A549 (cell line): ENCODE measurements at regions not wholly inside any gene's neighbourhood (a gene's known extent, or its start where the extent isn't known, plus 50 kb on each side); places are given as distances from the start of the nearest gene placed in this dataset.

Experiments
- ATAC-seq, 2 experiments: fragments of 200-7000 bp in 1 of 2; fragments of >200 bp in 1 of 2; cut with Nextera tagmentation in 1 of 2; cut with Tn5 transposase in 1 of 2; 3 replicates each; pipeline versions ENCODE4 v1.8.0 to v1.9.1; 2018 to 2020; ENCODE audit warnings: mild to moderate bottlenecking in 1 of 2, moderate library complexity in 1 of 2
- CTCF ChIA-PET: fragments of 300-600 bp; sonication (Branson Sonifier 250); formaldehyde crosslinking; extraction: SDS; loops from one replicate; lab custom pipeline; 2021; ENCODE audit warnings: antibody characterized with exemption, inconsistent platforms; lab: Yijun Ruan, JAX
- POLR2A ChIA-PET: fragments of 350-600 bp; formaldehyde crosslinking; extraction: SDS; loops from one replicate; lab custom pipeline; 2021; ENCODE audit warnings: antibody characterized with exemption, inconsistent platforms; lab: Yijun Ruan, JAX
- DNase-seq, 2 experiments: peaks; one replicate each; pipeline versions ENCODE4 v3.0.0 to v3.0.0-alpha.2; 2011 to 2016; ENCODE audit warnings: low read depth in 1 of 2, low spot score in 1 of 2
- FAIRE-seq: peaks from 2 replicates; lab custom pipeline; 2011; peaks lifted over from hg19 to GRCh38; lab: Jason Lieb, UNC
- H3K27ac ChIP-seq, 2 experiments: fragments of >200 bp; sonication (Bioruptor Twin); formaldehyde crosslinking; 3 replicates each; pipeline ENCODE4 v1.5.1; 2016 to 2017
- H3K4me1 ChIP-seq: fragments of >200 bp; sonication (Bioruptor Twin); formaldehyde crosslinking; 3 replicates; pipeline ENCODE4 v1.6.1; 2016
- H3K4me2 ChIP-seq: fragments of >200 bp; sonication (Bioruptor Twin); formaldehyde crosslinking; 3 replicates; pipeline ENCODE4 v1.6.1; 2016
- H3K4me3 ChIP-seq: fragments of >200 bp; sonication (Bioruptor Twin); formaldehyde crosslinking; 3 replicates; pipeline ENCODE4 v1.5.1; 2016
- H3K9me3 ChIP-seq: fragments of >200 bp; sonication (Bioruptor Twin); formaldehyde crosslinking; 3 replicates; pipeline ENCODE4 v1.6.1; 2016
- ATOH8 ChIP-seq: fragments of 250-450 bp; sonication (Bioruptor Pico); IDR thresholded peaks from 2 replicates; pipeline ENCODE4 v1.5.0; 2020; ENCODE audit warnings: low read depth, mild to moderate bottlenecking, moderate library complexity
- BHLHE40 ChIP-seq: IDR thresholded peaks from 2 replicates; pipeline ENCODE4 v1.6.1; 2012; ENCODE audit warnings: low read depth, low read length, inconsistent platforms
- CBX8 ChIP-seq: fragments of 200-600 bp; sonication (generic); IDR thresholded peaks from 2 replicates; pipeline ENCODE4 v1.6.1; 2016
- CTCF ChIP-seq: fragments of >200 bp; sonication (Bioruptor Twin); formaldehyde crosslinking; IDR thresholded peaks from 3 replicates; pipeline ENCODE4 v1.5.1; 2016
- E2F6 ChIP-seq: IDR thresholded peaks from 2 replicates; pipeline ENCODE4 v1.6.1; 2012; ENCODE audit warnings: low read depth, borderline replicate concordance
- ESRRA ChIP-seq: fragments of 150-350 bp; IDR thresholded peaks from 2 replicates; pipeline ENCODE4 v1.6.1; 2014; ENCODE audit warnings: mild to moderate bottlenecking, low read length, borderline replicate concordance
- FOSB ChIP-seq: fragments of 250-450 bp; sonication (Bioruptor Pico); IDR thresholded peaks from 2 replicates; pipeline ENCODE4 v1.5.0; 2020; ENCODE audit warnings: mild to moderate bottlenecking, moderate library complexity
- FOXS1 ChIP-seq: fragments of 250-450 bp; sonication (Bioruptor Pico); IDR thresholded peaks from 2 replicates; pipeline ENCODE4 v1.5.0; 2020; ENCODE audit warnings: mild to moderate bottlenecking, moderate library complexity
- GATA3 ChIP-seq: IDR thresholded peaks from 2 replicates; pipeline ENCODE4 v1.6.1; 2012; ENCODE audit warnings: borderline replicate concordance
- HEYL ChIP-seq: fragments of 250-450 bp; sonication (Bioruptor Pico); IDR thresholded peaks from 2 replicates; pipeline ENCODE4 v1.8.0; 2021; ENCODE audit warnings: mild to moderate bottlenecking, moderate library complexity
- JUN ChIP-seq, 2 experiments: fragments of >200 bp; sonication (Bioruptor Twin); formaldehyde crosslinking; IDR thresholded peaks; 2 replicates in 1 of 2; 3 replicates in 1 of 2; pipeline ENCODE4 v1.6.1; 2016 to 2017
- KDM1A ChIP-seq: fragments of 200-600 bp; sonication (generic); IDR thresholded peaks from 2 replicates; pipeline ENCODE4 v1.6.1; 2016; ENCODE audit warnings: low read depth, mild to moderate bottlenecking
- KDM5A ChIP-seq: fragments of 200-600 bp; sonication (generic); IDR thresholded peaks from 2 replicates; pipeline ENCODE4 v1.6.1; 2016; ENCODE audit warnings: antibody characterized with exemption, mild to moderate bottlenecking
- NPAS2 ChIP-seq: fragments of 250-450 bp; sonication (Bioruptor Pico); IDR thresholded peaks from 2 replicates; pipeline ENCODE4 v1.8.0; 2022; ENCODE audit warnings: mild to moderate bottlenecking, moderate library complexity, borderline replicate concordance
- RAD21 ChIP-seq, 2 experiments: fragments of >200 bp in 1 of 2; sonication (Bioruptor Twin) in 1 of 2; formaldehyde crosslinking in 1 of 2; IDR thresholded peaks in 1 of 2; conservative IDR thresholded peaks in 1 of 2; 2 replicates in 1 of 2; 3 replicates in 1 of 2; pipeline ENCODE4 v1.6.1; 2012 to 2018; ENCODE audit warnings: inconsistent platforms in 1 of 2
- RCOR1 ChIP-seq: fragments of 150-350 bp; IDR thresholded peaks from 2 replicates; pipeline ENCODE4 v1.6.1; 2014; ENCODE audit warnings: antibody characterized with exemption, low read length, low read depth
- REST ChIP-seq: fragments of 200-600 bp; sonication (generic); IDR thresholded peaks from 2 replicates; pipeline ENCODE4 v1.6.1; 2016; ENCODE audit warnings: antibody characterized with exemption, mild to moderate bottlenecking, moderate library complexity
- RNF2 ChIP-seq: fragments of 200-600 bp; sonication (generic); IDR thresholded peaks from 2 replicates; pipeline ENCODE4 v1.6.1; 2016; ENCODE audit warnings: low read depth, mild to moderate bottlenecking, antibody characterized with exemption, moderate library complexity, borderline replicate concordance
- TFCP2L1 ChIP-seq: fragments of 250-450 bp; sonication (Bioruptor Pico); IDR thresholded peaks from 2 replicates; pipeline ENCODE4 v1.5.0; 2021; ENCODE audit warnings: mild to moderate bottlenecking
- TP53 ChIP-seq: fragments of 250-450 bp; sonication (Bioruptor Pico); IDR thresholded peaks from 2 replicates; pipeline ENCODE4 v1.5.0; 2021; ENCODE audit warnings: mild to moderate bottlenecking, moderate library complexity
- ZC3H11A ChIP-seq: fragments of 450-650 bp; IDR thresholded peaks from 2 replicates; pipeline ENCODE4 v1.6.1; 2014; ENCODE audit warnings: antibody characterized with exemption, mild to moderate bottlenecking
- ZNF302 ChIP-seq: fragments of 250-450 bp; sonication (Bioruptor Pico); IDR thresholded peaks from 2 replicates; pipeline ENCODE4 v1.9.0; 2021; ENCODE audit warnings: inconsistent platforms, mild to moderate bottlenecking, moderate library complexity
- WGBS: methylation state at CpG from one replicate; pipeline ENCODE4 v1.1.6; 2017; ENCODE audit errors: missing lambda C conversion rate; 5-methylcytosine and 5-hydroxymethylcytosine counted together

GRCh38 chr5:107325866-107326265, 344.9 kb downstream of the EFNA5 start:
- H3K9me3 ChIP-seq = no peaks in the 10 kb centered on the region
- no peak overlapping the region for H3K27ac ChIP-seq
- WGBS = 71% methylated on average over 4 of the region's 4 CpGs
- no peak overlapping the region for H3K4me2 ChIP-seq
- TF ChIP-seq RCOR1 = no peak
- no peak for TF ChIP-seq KDM5A
- no peak for TF ChIP-seq TP53 (CRISPR knock-in tag)
- TF ChIP-seq GATA3 = no peak
- TF ChIP-seq FOXS1 = no peak
- no peak for TF ChIP-seq ZC3H11A
- TF ChIP-seq CTCF = no peak
- TF ChIP-seq HEYL = no peak
- no peak for TF ChIP-seq BHLHE40
- TF ChIP-seq ATOH8 (CRISPR knock-in tag) = no peak
- TF ChIP-seq REST = no peak
- no peaks in the 10 kb centered on the region for H3K4me1 ChIP-seq
- ChIA-PET POLR2A (no interaction called here), CTCF (no interaction called here)
- no peak for FAIRE-seq
- no peak overlapping the region for H3K4me3 ChIP-seq
- no peak for ATAC-seq
- DNase-seq = no peak

GRCh38 chr5:107324809-107325208, 345.9 kb downstream of the EFNA5 start:
- H3K9me3 ChIP-seq = no peaks in the 10 kb centered on the region
- no peak for DNase-seq
- no peak overlapping the region for H3K27ac ChIP-seq
- ATAC-seq = no peak
- H3K4me2 ChIP-seq = no peak overlapping the region
- CTCF ChIA-PET = interaction anchor here (1.0 to 1.1 kb wide), 2 partner anchors 10 to 23 kb away, joined by 4 read pairs; no protein-coding TSS in a partner anchor
- TF ChIP-seq ZC3H11A = no peak
- H3K4me1 ChIP-seq = no peaks in the 10 kb centered on the region
- FAIRE-seq = no peak
- no peak overlapping the region for H3K4me3 ChIP-seq
- POLR2A ChIA-PET = no interaction called here

GRCh38 chr5:107324071-107324470, 346.7 kb downstream of the EFNA5 start:
- Histone ChIP-seq H3K27ac (no peak overlapping the region), H3K4me1 (no peaks in the 10 kb centered on the region), H3K4me2 (no peak overlapping the region), H3K9me3 (no peaks in the 10 kb centered on the region), H3K4me3 (no peak overlapping the region)
- WGBS = 100% methylated on average over 1 of the region's 1 CpG
- no peak for TF ChIP-seq CBX8
- ChIA-PET CTCF (interaction anchor here (1.0 kb wide), 1 partner anchor 24 kb away, joined by 4 read pairs; no protein-coding TSS in a partner anchor), POLR2A (no interaction called here)
- DNase-seq (no peak), FAIRE-seq (no peak), ATAC-seq (no peak)

GRCh38 chr5:107323536-107323935, 347.2 kb downstream of the EFNA5 start:
- POLR2A ChIA-PET = no interaction called here
- Histone ChIP-seq H3K4me3 (no peak overlapping the region), H3K4me1 (no peaks in the 10 kb centered on the region), H3K9me3 (no peaks in the 10 kb centered on the region), H3K4me2 (no peak overlapping the region), H3K27ac (no peak overlapping the region)
- no peak for FAIRE-seq
- CTCF ChIA-PET = no interaction called here
- no peak for TF ChIP-seq KDM1A
- no peak for TF ChIP-seq NPAS2 (CRISPR knock-in tag)
- TF ChIP-seq TFCP2L1 = no peak
- no peak for TF ChIP-seq CTCF
- TF ChIP-seq RNF2 = no peak
- TF ChIP-seq KDM5A = no peak
- no peak for TF ChIP-seq JUN (IDR thresholded peaks at IDR 0.05)
- TF ChIP-seq ZNF302 (CRISPR knock-in tag) = no peak
- no peak for TF ChIP-seq RAD21 (conservative IDR thresholded peaks at IDR 0.05 in 1 of 2, IDR thresholded peaks at IDR 0.05 in 1 of 2)
- no peak for TF ChIP-seq ESRRA
- TF ChIP-seq E2F6 = no peak
- TF ChIP-seq CBX8 = no peak
- TF ChIP-seq HEYL = no peak
- TF ChIP-seq FOSB (CRISPR knock-in tag) = no peak
- no peak for ATAC-seq
- WGBS = 84% methylated on average over 6 of the region's 6 CpGs
- DNase-seq = no peak
